SK-N-SH (cell line): ENCODE measurements at regions not wholly inside any gene's neighbourhood (a gene's known extent, or its start where the extent isn't known, plus 50 kb on each side); places are given as distances from the start of the nearest gene placed in this dataset.

Experiments
- CTCF ChIA-PET: fragments of 300-600, 350-600 bp; formaldehyde crosslinking; extraction: SDS; loops from one replicate; lab custom pipeline; 2021; lab: Yijun Ruan, JAX
- POLR2A ChIA-PET: fragments of 350-600 bp; sonication (Branson Sonifier 250); formaldehyde crosslinking; extraction: SDS; loops from one replicate; lab custom pipeline; 2020; ENCODE audit warnings: antibody characterized with exemption, inconsistent platforms; lab: Yijun Ruan, JAX
- DNase-seq: peaks from one replicate; pipeline ENCODE4 v3.0.0; 2012
- H2AFZ ChIP-seq: fragments of 200-600 bp; sonication (generic); 2 replicates; pipeline ENCODE4 v1.8.1; 2016; ENCODE audit warnings: antibody characterized with exemption, mild to moderate bottlenecking, low read depth
- H3F3A ChIP-seq: fragments of 200-600 bp; sonication (generic); replicated peaks from 2 replicates; pipeline ENCODE3; 2016; ENCODE audit warnings: antibody characterized with exemption, mild to moderate bottlenecking; ENCODE audit not compliant: insufficient read depth
- H3K27ac ChIP-seq, 2 experiments: fragments of 200-500 bp in 1 of 2; fragments of 200-600 bp in 1 of 2; sonication (Bioruptor generic) in 1 of 2; sonication (generic), shearing (Covaris generic) in 1 of 2; 2 replicates each; pipeline versions ENCODE4 v1.5.1 to v1.6.1; 2014 to 2016; ENCODE audit warnings: low read depth in 2 of 2, inconsistent platforms in 1 of 2, low read length in 1 of 2, mild to moderate bottlenecking in 1 of 2, mixed read lengths in 1 of 2
- H3K27me3 ChIP-seq: fragments of 200-600 bp; sonication (generic), shearing (Covaris generic); 2 replicates; pipeline ENCODE4 v1.6.1; 2016; ENCODE audit warnings: mixed run types; ENCODE audit not compliant: insufficient read depth
- H3K36me3 ChIP-seq, 2 experiments: fragments of 200-500 bp in 1 of 2; fragments of 200-600 bp in 1 of 2; sonication (Bioruptor generic) in 1 of 2; sonication (generic) in 1 of 2; replicated peaks in 1 of 2; 2 replicates each; pipeline versions ENCODE3 to v1.5.1; 2014 to 2016; ENCODE audit warnings: low read length in 1 of 2, mild to moderate bottlenecking in 1 of 2; ENCODE audit not compliant: insufficient read depth in 2 of 2, control insufficient read depth in 1 of 2
- H3K4me1 ChIP-seq, 2 experiments: fragments of 200-500 bp in 1 of 2; fragments of 200-600 bp in 1 of 2; sonication (Bioruptor generic) in 1 of 2; sonication (generic), shearing (Covaris generic) in 1 of 2; 2 replicates each; pipeline versions ENCODE4 v1.5.1 to v1.6.1; 2014 to 2016; ENCODE audit warnings: low read depth in 1 of 2, low read length in 1 of 2, mixed run types in 1 of 2; ENCODE audit not compliant: insufficient read depth in 2 of 2, control insufficient read depth in 1 of 2
- H3K4me2 ChIP-seq: fragments of 200-600 bp; sonication (generic), shearing (Covaris generic); 2 replicates; pipeline ENCODE4 v1.6.1; 2017; ENCODE audit warnings: mixed run types
- H3K4me3 ChIP-seq, 2 experiments: fragments of 200-500 bp in 1 of 2; fragments of 200-600 bp in 1 of 2; sonication (Bioruptor generic) in 1 of 2; sonication (generic), shearing (Covaris generic) in 1 of 2; 2 replicates each; pipeline versions ENCODE4 v1.5.1 to v1.8.1; 2014 to 2016; ENCODE audit warnings: low read depth in 2 of 2, inconsistent platforms in 1 of 2, low read length in 1 of 2, mild to moderate bottlenecking in 1 of 2, mixed read lengths in 1 of 2, moderate library complexity in 1 of 2
- H3K79me2 ChIP-seq: fragments of 200-600 bp; sonication (generic); 2 replicates; pipeline ENCODE4 v1.8.1; 2017; ENCODE audit warnings: mild to moderate bottlenecking; ENCODE audit not compliant: insufficient read depth
- H3K9ac ChIP-seq: fragments of 200-600 bp; sonication (generic); 2 replicates; pipeline ENCODE4 v1.6.1; 2017; ENCODE audit warnings: mixed run types
- H3K9me2 ChIP-seq: fragments of 200-600 bp; sonication (generic); 2 replicates; pipeline ENCODE4 v1.6.1; 2017; ENCODE audit warnings: mixed run types
- H3K9me3 ChIP-seq: fragments of 200-600 bp; sonication (generic); 2 replicates; pipeline ENCODE4 v1.6.1; 2017; ENCODE audit warnings: mixed run types, mild to moderate bottlenecking, moderate library complexity
- H4K20me1 ChIP-seq: fragments of 200-600 bp; sonication (generic); 2 replicates; pipeline ENCODE4 v1.6.1; 2017; ENCODE audit warnings: mild to moderate bottlenecking, mixed run types; ENCODE audit not compliant: insufficient read depth
- FOXJ3 ChIP-seq: sonication (generic); formaldehyde crosslinking; IDR thresholded peaks from 2 replicates; pipeline ENCODE4 v1.5.1; 2020; ENCODE audit warnings: mild to moderate bottlenecking, missing genetic modification reagents
- GABPA ChIP-seq: IDR thresholded peaks from 2 replicates; pipeline ENCODE4 v1.4.0; 2012; ENCODE audit warnings: low read depth, mild to moderate bottlenecking
- NRF1 ChIP-seq: IDR thresholded peaks from 2 replicates; pipeline ENCODE4 v1.6.1; 2012; ENCODE audit warnings: low read depth, mild to moderate bottlenecking, low read length
- POLR2AphosphoS5 ChIP-seq: IDR thresholded peaks from 2 replicates; pipeline ENCODE4 v1.6.1; 2012; ENCODE audit warnings: low read depth, low read length
- REST ChIP-seq: IDR thresholded peaks from 2 replicates; pipeline ENCODE4 v1.6.1; 2012; ENCODE audit warnings: mild to moderate bottlenecking, low read depth, low read length, moderate library complexity
- RFX5 ChIP-seq: IDR thresholded peaks from 2 replicates; pipeline ENCODE4 v1.6.1; 2012; ENCODE audit warnings: mild to moderate bottlenecking, improper control_type of control experiment, low read length
- RXRA ChIP-seq: IDR thresholded peaks from 2 replicates; pipeline ENCODE4 v1.4.0; 2012; ENCODE audit warnings: low read depth, mild to moderate bottlenecking, borderline replicate concordance
- YY1 ChIP-seq: IDR thresholded peaks from 2 replicates; pipeline ENCODE4 v1.4.0; 2012; ENCODE audit warnings: low read depth, mild to moderate bottlenecking
- WGBS: methylation state at CpG from one replicate; pipeline ENCODE4 v1.1.6; 2017; ENCODE audit warnings: low lambda C conversion rate; 5-methylcytosine and 5-hydroxymethylcytosine counted together
- TF ChIP-seq, protein P1 (sequence below): IDR thresholded peaks from 2 replicates; pipeline ENCODE4; 2012

- Histone ChIP-seq H3K27ac (no peak overlapping the region), H3K9me2 (no peaks in the 10 kb centered on the region), H3K9me3 (no peaks in the 10 kb centered on the region), H3K27me3 (no peaks in the 10 kb centered on the region), H3K4me2 (no peak overlapping the region), H3K36me3 (no peaks in the 10 kb centered on the region), H3K4me3 (no peak overlapping the region), H3F3A (no peaks in the 10 kb centered on the region), H3K79me2 (no peaks in the 10 kb centered on the region), H4K20me1 (no peaks in the 10 kb centered on the region), H3K9ac (no peak overlapping the region), H3K4me1 (no peaks in the 10 kb centered on the region), H2AFZ (no peak overlapping the region)
- TF ChIP-seq RFX5 (peak; percentile 64; the same call in 1 of the 2 replicates), GABPA (no peak)
- ChIA-PET CTCF (no interaction called here), POLR2A (no interaction called here)
- DNase-seq: no peak
Measured at GRCh38 chr5:116892993-116893392, 318.4 kb upstream of the SEMA6A start.

GRCh38 chr5:116887104-116887503 lies 312.5 kb upstream of the SEMA6A start:
- Histone ChIP-seq H2AFZ (no peak overlapping the region), H3K79me2 (no peaks in the 10 kb centered on the region), H3K4me1 (no peaks in the 10 kb centered on the region), H3K27ac (no peak overlapping the region), H3K4me2 (no peak overlapping the region), H3K36me3 (no peaks in the 10 kb centered on the region), H3K9me3 (no peaks in the 10 kb centered on the region), H3K27me3 (no peaks in the 10 kb centered on the region), H4K20me1 (no peaks in the 10 kb centered on the region), H3K4me3 (no peak overlapping the region), H3K9ac (no peak overlapping the region), H3K9me2 (no peaks in the 10 kb centered on the region), H3F3A (no peaks in the 10 kb centered on the region)
- TF ChIP-seq REST: no peak
- no peak for TF ChIP-seq GABPA
- TF ChIP-seq RXRA: no peak
- TF ChIP-seq NRF1: no peak
- TF ChIP-seq YY1: no peak
- TF ChIP-seq FOXJ3: no peak
- TF ChIP-seq RFX5: no peak
- no peak for TF ChIP-seq POLR2AphosphoS5
- TF ChIP-seq, protein P1, sequence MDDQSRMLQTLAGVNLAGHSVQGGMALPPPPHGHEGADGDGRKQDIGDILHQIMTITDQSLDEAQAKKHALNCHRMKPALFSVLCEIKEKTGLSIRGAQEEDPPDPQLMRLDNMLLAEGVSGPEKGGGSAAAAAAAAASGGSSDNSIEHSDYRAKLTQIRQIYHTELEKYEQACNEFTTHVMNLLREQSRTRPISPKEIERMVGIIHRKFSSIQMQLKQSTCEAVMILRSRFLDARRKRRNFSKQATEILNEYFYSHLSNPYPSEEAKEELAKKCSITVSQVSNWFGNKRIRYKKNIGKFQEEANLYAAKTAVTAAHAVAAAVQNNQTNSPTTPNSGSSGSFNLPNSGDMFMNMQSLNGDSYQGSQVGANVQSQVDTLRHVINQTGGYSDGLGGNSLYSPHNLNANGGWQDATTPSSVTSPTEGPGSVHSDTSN: no peak
- POLR2A ChIA-PET: no interaction called here
- 32% methylated on average over 1 of the region's 1 CpG for WGBS
- CTCF ChIA-PET: no interaction called here
- no peak for DNase-seq
